Activated naive CD4-positive, alpha-beta T cell (primary cell): ENCODE measurements at regions not wholly inside any gene's neighbourhood (a gene's known extent, or its start where the extent isn't known, plus 50 kb on each side); places are given as distances from the start of the nearest gene placed in this dataset.
"Not testable (repeated sequence)": the region's sequence is repeated elsewhere in the genome, so short reads cannot be mapped to it uniquely, and the experiment has no call there.

ENCODE experiments used
- DNase-seq, 4 experiments: peaks; one replicate each; lab custom pipeline; 2025; lab: John Stamatoyannopoulos, UW

DNA sequence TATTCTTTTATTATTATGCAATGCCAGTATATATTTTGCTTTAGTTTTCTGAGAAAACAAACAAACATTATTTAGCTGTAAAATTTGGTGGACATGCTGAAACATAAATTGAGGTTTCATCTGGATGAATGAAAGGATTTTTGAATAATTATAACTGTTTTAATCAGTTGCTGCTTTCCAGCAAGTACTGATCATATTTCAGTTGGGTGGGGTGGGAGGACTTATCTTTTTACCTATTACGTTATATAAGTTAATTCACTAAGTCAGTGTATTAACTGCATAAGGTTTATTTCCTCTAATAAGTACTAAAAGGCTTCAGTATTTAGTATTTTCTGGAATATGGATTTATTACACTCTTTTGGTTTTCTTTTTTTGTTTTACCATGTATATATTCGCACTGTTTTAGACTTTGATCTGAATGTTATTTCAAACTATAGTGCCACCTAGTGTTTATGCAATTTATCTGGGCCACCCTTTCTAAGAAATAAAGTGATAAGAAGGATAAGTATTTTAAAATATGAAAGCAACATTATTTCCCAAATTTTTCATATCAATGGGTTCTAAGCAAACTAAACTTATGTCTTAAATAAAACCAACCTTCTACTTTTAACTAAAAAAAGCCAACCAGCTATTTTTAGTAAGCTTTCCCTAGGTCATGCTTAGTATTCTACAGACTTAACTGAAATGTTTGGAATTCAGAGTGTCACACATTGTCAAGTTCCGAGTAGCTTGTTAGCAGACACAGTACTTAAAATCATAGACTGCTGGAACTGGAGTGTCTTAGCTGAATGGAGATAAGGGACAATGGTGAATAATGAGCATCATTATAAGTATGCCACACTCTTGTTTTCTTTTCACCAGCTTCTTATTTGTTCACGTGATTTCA, 105.4 kb upstream of the MCHR2 start:
- no peak for DNase-seq

DNA sequence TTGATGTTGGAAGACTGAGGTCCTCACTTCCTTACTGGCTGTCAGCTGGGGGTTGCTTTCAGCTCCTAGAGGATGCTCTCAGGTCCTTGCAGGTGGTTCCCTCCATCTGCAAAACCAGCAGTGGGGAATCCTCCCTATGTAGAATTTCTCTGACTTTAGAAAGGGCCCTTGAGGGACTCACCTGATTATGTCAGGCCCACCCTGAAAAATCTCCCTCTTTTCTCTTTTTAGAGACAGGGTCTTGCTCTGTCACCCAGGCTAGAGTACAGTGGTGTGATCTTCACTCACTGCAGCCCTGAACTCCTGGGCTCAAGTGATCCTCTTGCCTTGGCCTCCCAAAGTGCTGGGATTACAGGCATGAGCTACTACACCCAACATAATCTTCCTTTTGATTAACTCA, 102.9 kb upstream of the MCHR2 start:
- DNase-seq, result no peak

DNA sequence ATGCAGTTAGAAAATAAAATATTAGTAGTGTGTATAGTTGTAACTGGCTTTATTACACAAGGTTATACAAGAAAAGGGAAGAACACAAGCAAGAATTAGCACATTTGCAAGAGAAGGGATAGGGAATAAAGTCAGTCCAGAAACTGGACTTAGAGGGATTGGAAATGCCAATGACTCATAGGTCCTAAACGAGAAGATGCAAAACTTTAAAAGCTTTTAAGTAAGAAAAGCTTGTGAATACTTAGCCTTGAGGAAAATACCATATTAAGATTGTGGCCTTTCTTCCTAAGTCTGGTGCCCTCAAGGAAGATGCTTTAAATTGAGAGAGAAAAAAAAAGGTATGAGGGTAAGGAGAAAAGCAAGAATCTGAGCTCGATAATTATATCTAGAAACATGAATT, 102.3 kb upstream of the MCHR2 start:
- DNase-seq, result no peak

DNA sequence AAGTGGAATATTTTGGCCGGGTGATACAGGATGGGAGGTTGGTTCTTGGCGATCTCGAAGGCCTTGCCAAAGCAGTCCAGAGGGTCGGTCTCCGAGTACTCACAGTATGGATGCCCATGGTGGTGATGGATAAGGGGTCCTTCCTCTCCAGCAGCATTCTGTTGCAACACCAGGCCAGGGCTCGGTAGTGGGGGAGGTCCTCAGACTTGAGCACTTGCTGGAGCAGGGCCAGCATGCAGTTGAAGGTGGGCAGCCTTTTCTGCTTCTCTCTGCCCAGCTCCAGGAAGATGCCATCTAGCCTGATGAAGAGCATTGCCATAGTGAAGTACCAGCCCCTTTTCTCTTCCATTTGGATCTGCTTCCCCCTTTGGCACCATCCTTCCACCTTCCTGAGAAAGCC, 99.4 kb upstream of the MCHR2 start:
- DNase-seq, result no peak

GRCh38 chr6:100088009-100088408, 94.0 kb upstream of the MCHR2 start:
- DNase-seq, result no peak

GRCh38 chr6:100084991-100085364, 91.0 kb upstream of the MCHR2 start:
- no peak for DNase-seq

- no peak for DNase-seq
Measured at GRCh38 chr6:100084316-100084990, 90.4 kb upstream of the MCHR2 start.

DNA sequence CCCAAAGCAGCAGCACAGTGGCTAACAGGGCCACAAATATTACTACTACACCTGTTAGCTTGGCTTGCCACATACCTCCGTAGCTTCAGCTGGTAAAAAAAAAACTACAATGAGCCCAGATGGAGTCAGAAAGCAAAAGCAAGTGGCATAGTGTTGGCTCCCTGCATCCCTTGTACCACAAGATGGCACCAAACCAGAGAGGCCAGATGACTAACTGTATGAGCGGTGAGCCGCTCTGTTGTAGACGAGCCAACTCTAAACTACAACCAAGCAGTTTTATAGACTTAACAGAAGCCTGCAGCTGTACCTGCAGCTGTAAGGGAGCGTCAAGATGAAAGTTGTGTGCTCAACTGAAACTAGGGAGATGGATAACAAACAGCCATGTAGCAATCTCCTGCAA, 84.5 kb upstream of the MCHR2 start:
- DNase-seq, result no peak

- no peak for DNase-seq
Measured at GRCh38 chr6:100065348-100065747, 71.3 kb upstream of the MCHR2 start.

- no peak for DNase-seq
Measured at GRCh38 chr6:100062621-100063020, 68.6 kb upstream of the MCHR2 start.

GRCh38 chr6:100057941-100058340, 63.9 kb upstream of the MCHR2 start:
- DNase-seq, result no peak

- DNase-seq, result no peak
Measured at GRCh38 chr6:100050550-100050949, 56.5 kb upstream of the MCHR2 start.

DNA sequence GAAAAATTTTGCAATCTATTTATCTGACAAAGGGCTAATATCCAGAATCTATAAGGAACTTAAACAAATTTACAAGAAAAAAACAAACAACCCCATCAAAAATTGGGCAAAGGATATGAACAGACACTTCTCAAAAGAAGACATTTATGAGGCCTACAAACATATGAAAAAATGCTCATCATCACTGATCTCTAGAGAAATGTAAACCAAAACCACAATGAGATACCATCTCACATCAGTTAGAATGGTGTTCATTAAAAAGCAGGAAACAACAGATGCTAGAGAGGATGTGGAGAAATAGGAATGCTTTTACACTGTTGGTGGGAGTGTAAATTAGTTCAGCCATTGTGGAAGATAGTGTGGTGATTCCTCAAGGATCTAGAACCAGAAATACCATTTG, 49.9 kb upstream of the MCHR2 start:
- DNase-seq, result not testable (repeated sequence)
